ENCODE measurements at regions not wholly inside any gene's neighbourhood (a gene's known extent, or its start where the extent isn't known, plus 50 kb on each side); places are given as distances from the start of the nearest gene placed in this dataset.
"Not testable (repeated sequence)": the region's sequence is repeated elsewhere in the genome, so short reads cannot be mapped to it uniquely, and the experiment has no call there.

- FAIRE-seq: no peak
- DNase-seq (ENCODE audit: insufficient read length, low spot score): no peak
These were observed 167.2 kb downstream of the EVX1 start for GRCh38 chr7:27409776-27410175.

- no peak for DNase-seq (ENCODE audit: insufficient read length, low spot score)
- FAIRE-seq: no peak
These were observed 168.4 kb downstream of the EVX1 start for GRCh38 chr7:27410812-27411544.

- FAIRE-seq: no peak
These were observed 169.6 kb downstream of the EVX1 start for GRCh38 chr7:27412164-27412563.

GRCh38 chr7:27418541-27418940 is 175.9 kb downstream of the EVX1 start:
- no peak for FAIRE-seq

More at GRCh38 chr7:27412164-27412563, 169.6 kb downstream of the EVX1 start:
- no peak for DNase-seq (ENCODE audit: insufficient read length, low spot score)

GRCh38 chr7:27419581-27420177 is 177.1 kb downstream of the EVX1 start:
- DNase-seq (ENCODE audit: insufficient read length, low spot score): no peak
- no peak for FAIRE-seq

More at GRCh38 chr7:27418541-27418940, 175.9 kb downstream of the EVX1 start:
- no peak for DNase-seq (ENCODE audit: insufficient read length, low spot score)

- no peak for FAIRE-seq
- no peak for DNase-seq (ENCODE audit: insufficient read length, low spot score)
These were observed 178.1 kb downstream of the EVX1 start for GRCh38 chr7:27420702-27421101.

GRCh38 chr7:27423290-27423689 is 180.7 kb downstream of the EVX1 start:
- no peak for DNase-seq (ENCODE audit: insufficient read length, low spot score)
- FAIRE-seq: no peak

GRCh38 chr7:27423821-27424220 is 181.2 kb downstream of the EVX1 start:
- FAIRE-seq (no peak), DNase-seq (ENCODE audit: insufficient read length, low spot score) (no peak)

GRCh38 chr7:27424231-27424630 is 181.6 kb downstream of the EVX1 start:
- DNase-seq (ENCODE audit: insufficient read length, low spot score): no peak
- FAIRE-seq: no peak

GRCh38 chr7:27424749-27425148 is 182.1 kb downstream of the EVX1 start:
- FAIRE-seq (no peak), DNase-seq (ENCODE audit: insufficient read length, low spot score) (no peak)

- DNase-seq (ENCODE audit: insufficient read length, low spot score) (no peak), FAIRE-seq (no peak)
These were observed 184.8 kb downstream of the EVX1 start for GRCh38 chr7:27427416-27427815.

GRCh38 chr7:27430105-27430504 is 187.5 kb downstream of the EVX1 start:
- FAIRE-seq (no peak), DNase-seq (ENCODE audit: insufficient read length, low spot score) (no peak)

- DNase-seq (ENCODE audit: insufficient read length, low spot score): no peak
- FAIRE-seq: no peak
These were observed 188.9 kb downstream of the EVX1 start for GRCh38 chr7:27431465-27431864.

- DNase-seq (ENCODE audit: insufficient read length, low spot score) (no peak), FAIRE-seq (no peak)
These were observed 191.0 kb downstream of the EVX1 start for GRCh38 chr7:27433581-27433980.

GRCh38 chr7:27434756-27435400 is 192.3 kb downstream of the EVX1 start:
- no peak for FAIRE-seq
- DNase-seq (ENCODE audit: insufficient read length, low spot score): no peak

- FAIRE-seq (no peak), DNase-seq (ENCODE audit: insufficient read length, low spot score) (peak; percentile 34)
These were observed 192.9 kb downstream of the EVX1 start for GRCh38 chr7:27435461-27435860.

- FAIRE-seq (no peak), DNase-seq (ENCODE audit: insufficient read length, low spot score) (no peak)
These were observed 196.4 kb downstream of the EVX1 start for GRCh38 chr7:27438881-27439589.

GRCh38 chr7:27442455-27442854 is 199.9 kb downstream of the EVX1 start:
- no peak for FAIRE-seq
- DNase-seq (ENCODE audit: insufficient read length, low spot score): no peak

GRCh38 chr7:27449046-27449445 is 206.4 kb downstream of the EVX1 start:
- not testable (repeated sequence) for FAIRE-seq; DNase-seq (ENCODE audit: insufficient read length, low spot score)

- DNase-seq (ENCODE audit: insufficient read length, low spot score): peak; percentile 73
- FAIRE-seq: no peak
These were observed 208.8 kb downstream of the HIBADH start for GRCh38 chr7:27453702-27454405.

GRCh38 chr7:27457120-27457519 is 205.6 kb downstream of the HIBADH start:
- not testable (repeated sequence) for FAIRE-seq; DNase-seq (ENCODE audit: insufficient read length, low spot score)
